SU-DHL-6 (cell line): ENCODE measurements at regions not wholly inside any gene's neighbourhood (a gene's known extent, or its start where the extent isn't known, plus 50 kb on each side); places are given as distances from the start of the nearest gene placed in this dataset.

Source experiments
- EZH2phosphoT487 ChIP-seq: fragments of 200-600 bp; sonication (generic), shearing (Covaris generic); conservative IDR thresholded peaks from 2 replicates; pipeline ENCODE4 v1.6.1; 2018; ENCODE audit warnings: mild to moderate bottlenecking, antibody characterized with exemption, low read length, moderate library complexity, mixed read lengths
- TF ChIP-seq, protein P1 (sequence below): fragments of 200-600 bp; sonication (generic); IDR thresholded peaks from one replicate; pipeline ENCODE4 v1.5.1; 2017; ENCODE audit warnings: antibody characterized with exemption, mild to moderate bottlenecking, low read length, moderate library complexity; ENCODE audit not compliant: insufficient read depth, poor library complexity, severe bottlenecking

GRCh38 chr15:70522323-70522966 is 240.9 kb downstream of the UACA start:
- TF ChIP-seq, protein P1, sequence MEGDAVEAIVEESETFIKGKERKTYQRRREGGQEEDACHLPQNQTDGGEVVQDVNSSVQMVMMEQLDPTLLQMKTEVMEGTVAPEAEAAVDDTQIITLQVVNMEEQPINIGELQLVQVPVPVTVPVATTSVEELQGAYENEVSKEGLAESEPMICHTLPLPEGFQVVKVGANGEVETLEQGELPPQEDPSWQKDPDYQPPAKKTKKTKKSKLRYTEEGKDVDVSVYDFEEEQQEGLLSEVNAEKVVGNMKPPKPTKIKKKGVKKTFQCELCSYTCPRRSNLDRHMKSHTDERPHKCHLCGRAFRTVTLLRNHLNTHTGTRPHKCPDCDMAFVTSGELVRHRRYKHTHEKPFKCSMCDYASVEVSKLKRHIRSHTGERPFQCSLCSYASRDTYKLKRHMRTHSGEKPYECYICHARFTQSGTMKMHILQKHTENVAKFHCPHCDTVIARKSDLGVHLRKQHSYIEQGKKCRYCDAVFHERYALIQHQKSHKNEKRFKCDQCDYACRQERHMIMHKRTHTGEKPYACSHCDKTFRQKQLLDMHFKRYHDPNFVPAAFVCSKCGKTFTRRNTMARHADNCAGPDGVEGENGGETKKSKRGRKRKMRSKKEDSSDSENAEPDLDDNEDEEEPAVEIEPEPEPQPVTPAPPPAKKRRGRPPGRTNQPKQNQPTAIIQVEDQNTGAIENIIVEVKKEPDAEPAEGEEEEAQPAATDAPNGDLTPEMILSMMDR = no peak
- no peak for TF ChIP-seq EZH2phosphoT487
